ENCODE measurements at regions not wholly inside any gene's neighbourhood (a gene's known extent, or its start where the extent isn't known, plus 50 kb on each side); places are given as distances from the start of the nearest gene placed in this dataset.

DNA sequence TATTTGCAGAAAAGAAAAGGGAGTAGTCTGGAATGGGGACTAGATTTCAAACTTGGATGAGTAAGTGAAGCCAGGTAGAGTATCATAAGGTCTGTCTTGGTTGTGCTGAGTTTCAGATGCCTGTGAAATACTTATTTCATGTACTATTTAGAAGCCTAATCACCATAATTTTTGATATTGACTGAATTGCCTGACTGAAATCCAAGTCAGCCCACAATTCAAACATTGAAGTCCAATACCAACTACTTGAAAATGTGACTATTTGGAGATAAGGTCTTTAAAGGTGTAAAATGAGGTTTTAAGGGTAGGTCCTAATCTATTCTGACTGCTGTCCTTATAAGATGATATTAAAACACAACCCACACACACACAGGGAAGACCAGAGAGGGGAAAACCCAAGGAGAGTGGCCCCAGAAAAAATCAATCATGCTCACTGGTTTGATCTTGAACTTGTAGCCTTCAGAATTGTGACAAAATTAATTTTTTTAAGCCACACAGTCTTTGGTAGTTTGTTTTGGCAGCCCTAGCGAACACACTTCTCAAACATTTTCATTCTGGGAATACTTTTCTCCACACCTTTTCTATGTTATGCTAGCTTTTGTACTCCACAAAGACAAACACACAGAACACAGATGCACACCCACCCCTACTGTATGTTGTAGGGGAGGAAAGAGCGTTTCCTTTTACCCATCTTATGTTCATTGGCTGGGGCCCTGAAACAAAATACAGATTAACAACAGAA is 126.3 kb downstream of the HFE start:
- TF ChIP-seq, protein P1, sequence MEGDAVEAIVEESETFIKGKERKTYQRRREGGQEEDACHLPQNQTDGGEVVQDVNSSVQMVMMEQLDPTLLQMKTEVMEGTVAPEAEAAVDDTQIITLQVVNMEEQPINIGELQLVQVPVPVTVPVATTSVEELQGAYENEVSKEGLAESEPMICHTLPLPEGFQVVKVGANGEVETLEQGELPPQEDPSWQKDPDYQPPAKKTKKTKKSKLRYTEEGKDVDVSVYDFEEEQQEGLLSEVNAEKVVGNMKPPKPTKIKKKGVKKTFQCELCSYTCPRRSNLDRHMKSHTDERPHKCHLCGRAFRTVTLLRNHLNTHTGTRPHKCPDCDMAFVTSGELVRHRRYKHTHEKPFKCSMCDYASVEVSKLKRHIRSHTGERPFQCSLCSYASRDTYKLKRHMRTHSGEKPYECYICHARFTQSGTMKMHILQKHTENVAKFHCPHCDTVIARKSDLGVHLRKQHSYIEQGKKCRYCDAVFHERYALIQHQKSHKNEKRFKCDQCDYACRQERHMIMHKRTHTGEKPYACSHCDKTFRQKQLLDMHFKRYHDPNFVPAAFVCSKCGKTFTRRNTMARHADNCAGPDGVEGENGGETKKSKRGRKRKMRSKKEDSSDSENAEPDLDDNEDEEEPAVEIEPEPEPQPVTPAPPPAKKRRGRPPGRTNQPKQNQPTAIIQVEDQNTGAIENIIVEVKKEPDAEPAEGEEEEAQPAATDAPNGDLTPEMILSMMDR (IDR thresholded peaks at IDR 0.05; ENCODE audit: insufficient read depth, low read length, poor library complexity, severe bottlenecking), result no peak
- TF ChIP-seq EZH2phosphoT487 (conservative IDR thresholded peaks at IDR 0.05; ENCODE audit: low read length), result no peak

All from SU-DHL-6 (cell line).